Hematopoietic multipotent progenitor cell treated with erythropoietin and hydrocortisone succinate and interleukin-3 and kit ligand, for 4 days (in vitro differentiated cells): ENCODE measurements at regions not wholly inside any gene's neighbourhood (a gene's known extent, or its start where the extent isn't known, plus 50 kb on each side); places are given as distances from the start of the nearest gene placed in this dataset.

Source experiments
- DNase-seq: peaks from one replicate; pipeline ENCODE4 v3.0.0-alpha.2; 2015

DNA sequence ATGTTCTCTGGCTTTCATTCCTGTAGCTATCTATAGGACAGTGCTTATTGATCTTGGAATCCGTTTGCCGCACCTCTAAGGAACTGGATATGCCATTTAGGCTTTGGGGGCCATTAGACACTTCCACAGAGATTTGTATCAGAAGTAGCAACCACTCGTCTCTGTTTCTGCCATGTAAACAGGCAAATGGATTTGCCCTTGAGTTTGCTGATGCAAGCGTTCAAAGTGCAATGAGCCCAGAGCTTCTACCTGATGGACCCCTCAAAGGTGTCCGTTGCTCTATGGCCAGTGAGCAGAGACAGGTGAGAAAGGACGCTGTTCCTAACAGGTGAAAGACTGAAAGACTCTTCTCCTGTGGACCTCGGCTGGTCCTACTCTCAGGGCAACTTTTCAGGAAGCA, 302.9 kb downstream of the ZNF536 start:
- no peak for DNase-seq

DNA sequence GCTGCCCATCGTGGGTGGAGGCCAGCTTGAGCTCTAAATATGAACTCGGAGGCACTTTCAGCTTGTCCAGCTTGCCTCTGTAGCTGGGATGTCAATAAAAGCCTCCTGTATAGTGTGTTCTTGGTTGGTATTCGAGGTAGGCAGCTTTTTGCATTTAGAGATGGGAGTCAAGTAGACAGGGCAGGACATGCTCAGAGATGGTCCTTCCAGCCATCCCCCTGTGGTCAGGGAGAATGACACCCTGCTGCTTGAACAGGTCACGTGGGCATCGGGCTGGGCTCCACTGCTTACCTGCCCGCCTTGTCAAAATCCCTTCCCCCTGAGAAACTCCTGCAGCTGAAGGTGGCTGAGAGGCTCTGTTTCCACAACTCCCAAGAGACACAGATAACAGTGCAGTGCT, 302.5 kb downstream of the ZNF536 start:
- DNase-seq: no peak

DNA sequence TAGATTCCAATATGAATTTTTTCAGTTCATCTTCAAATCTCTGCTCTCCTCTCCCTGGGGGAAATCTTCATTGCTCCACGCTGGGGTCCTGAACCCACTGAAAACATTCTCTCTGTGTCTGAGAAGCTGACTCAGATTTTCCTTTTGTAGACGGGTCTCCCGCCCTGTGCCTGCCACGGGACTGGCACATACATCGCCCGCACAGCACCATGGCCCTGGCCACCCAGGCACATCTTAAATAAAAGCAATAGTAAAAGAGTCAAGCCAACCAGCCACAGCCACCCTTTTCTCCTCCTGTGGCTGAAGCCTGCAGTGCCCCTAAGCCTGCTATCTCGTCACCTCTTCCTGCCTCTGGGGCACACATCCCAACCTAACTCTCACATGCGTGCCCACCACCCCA, 301.2 kb downstream of the ZNF536 start:
- DNase-seq: no peak

DNA sequence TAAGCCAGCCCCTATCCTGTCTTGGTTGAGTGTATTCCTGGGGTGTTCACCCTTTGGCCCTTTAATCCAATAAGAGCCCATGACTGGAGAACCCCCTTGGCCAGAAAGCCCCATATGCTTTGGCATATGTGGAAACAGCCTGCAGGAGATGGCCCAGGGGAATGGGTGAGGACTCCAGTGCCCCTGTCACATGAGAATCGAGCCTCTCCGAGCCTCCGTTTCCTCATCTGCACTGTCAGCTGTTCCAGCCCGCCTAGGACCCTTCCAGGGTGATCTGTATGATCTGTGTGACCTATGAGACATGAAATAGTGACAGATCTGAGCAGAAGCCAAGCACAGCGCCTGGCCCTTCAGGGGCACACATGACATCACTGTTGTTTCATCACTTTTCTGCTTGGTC, 300.7 kb downstream of the ZNF536 start:
- no peak for DNase-seq

DNA sequence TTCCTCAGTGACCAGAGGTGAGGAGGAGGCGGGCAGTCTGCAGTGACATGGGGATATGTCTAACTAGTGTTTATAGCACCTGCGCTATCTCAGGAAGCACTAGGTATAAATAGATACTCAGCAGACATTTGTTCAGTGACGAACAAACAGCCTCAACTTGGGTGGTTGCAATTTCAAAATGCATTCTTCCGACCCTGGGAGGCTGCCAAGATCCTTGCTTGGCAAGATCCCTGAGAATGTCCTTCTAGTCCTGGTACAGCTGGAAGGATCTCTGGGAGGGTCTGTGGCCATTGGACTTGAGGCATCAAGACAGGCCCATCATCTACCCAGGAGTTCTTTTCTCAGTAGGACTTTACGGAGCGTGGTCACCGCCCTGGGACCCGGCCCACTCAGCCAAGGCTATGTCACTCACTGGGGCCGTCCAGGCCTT, 299.5 kb downstream of the ZNF536 start:
- no peak for DNase-seq

DNA sequence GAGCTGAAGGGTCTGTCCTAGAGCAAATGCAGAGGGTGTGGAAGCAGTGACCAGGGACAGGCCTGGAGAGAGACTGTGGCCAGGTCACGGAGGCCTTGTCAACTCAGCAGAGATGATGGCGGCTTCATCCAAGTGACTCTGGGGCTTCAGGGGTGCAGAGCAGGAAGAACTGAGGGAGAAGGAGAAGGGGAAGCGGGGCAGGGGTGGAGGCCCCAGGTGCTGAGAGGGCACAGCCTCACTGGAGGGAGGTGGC, 299.1 kb downstream of the ZNF536 start:
- no peak for DNase-seq

DNA sequence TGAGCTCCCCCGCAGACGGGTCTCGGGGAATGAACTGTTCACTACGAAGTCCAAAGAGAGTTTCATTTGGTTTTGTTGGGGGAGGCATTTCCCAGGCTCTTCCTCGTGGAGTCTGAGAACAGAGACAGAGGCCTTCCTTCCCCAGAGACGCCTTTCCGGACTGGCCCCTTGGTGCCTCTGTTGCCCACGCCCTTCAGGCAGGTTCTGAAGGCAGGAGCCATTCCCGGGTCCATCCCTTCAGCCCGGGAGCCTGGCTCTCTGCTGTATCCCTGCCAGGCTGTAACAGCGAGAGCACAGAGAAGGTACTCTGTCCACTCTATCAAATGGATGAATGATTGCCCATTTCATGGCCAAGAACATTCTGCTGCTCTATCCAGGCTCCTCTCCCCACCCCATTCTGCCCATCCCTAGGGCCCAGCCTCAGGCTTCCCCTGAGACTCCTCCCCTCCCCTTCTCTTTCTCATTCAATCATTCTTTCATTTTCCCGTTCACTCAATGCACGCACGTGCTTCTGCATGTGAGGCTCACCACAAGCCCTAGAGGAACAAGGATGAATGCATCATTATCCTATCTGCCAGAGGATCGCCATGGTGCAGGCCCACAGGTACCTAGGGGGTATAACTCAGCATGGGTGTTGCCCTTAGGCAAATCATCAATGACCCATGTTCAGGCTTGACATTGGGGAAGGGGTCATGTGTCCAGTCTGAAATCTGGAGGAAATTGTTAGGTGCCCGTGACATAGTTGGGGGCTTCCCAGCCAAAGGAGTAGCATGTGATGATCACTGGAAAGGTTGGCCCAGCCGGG, 298.6 kb downstream of the ZNF536 start:
- DNase-seq: no peak

DNA sequence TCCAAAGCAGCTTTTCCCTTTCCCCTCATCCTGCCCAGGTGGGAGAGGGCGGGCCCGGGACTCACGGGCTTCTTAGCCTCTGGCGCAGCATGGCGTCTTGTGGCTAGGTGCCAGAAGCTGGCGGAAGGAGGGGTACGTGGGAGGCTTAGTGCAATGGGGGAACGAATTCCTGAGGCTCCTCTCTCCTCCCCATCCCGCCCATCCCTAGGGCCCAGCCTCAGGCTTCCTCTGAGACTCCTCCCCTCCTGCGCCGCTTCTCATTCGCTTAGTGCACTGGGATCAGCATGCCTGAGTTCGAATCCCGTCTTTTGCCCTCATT, 297.8 kb downstream of the ZNF536 start:
- DNase-seq: no peak

DNA sequence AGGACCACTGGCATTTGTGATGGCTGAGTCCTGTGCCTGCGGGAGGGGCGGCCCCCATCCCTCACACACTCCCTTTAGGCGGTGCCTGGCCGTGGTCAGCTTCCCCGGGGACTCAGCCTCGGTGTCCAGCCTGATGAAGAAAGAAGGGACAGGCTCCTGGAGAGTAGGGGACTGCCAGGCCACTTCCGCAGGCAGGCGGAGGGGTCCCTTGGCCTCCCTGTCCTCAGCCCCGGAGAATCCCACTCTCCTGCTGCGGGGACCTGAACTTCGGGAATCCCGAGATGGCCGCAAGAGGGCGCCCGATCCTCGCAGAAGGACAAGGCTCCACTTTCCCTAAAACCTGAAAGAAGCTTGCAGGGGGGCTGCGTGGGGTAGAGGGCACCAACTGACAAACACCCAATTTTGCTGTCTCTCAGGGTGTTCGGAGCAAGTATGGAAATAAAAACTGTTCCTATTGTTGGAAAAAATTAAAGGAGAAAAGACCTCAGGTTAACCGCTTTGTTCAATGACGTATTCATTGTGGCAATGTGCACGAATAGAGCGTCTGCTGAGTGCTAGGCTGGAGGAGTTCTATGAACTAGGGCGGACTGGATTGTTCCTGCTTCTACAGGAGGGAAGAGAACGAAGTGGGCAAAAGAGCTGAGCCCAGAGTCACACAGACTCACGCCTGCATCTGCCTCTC, 297.3 kb downstream of the ZNF536 start:
- DNase-seq: peak; percentile 63

DNA sequence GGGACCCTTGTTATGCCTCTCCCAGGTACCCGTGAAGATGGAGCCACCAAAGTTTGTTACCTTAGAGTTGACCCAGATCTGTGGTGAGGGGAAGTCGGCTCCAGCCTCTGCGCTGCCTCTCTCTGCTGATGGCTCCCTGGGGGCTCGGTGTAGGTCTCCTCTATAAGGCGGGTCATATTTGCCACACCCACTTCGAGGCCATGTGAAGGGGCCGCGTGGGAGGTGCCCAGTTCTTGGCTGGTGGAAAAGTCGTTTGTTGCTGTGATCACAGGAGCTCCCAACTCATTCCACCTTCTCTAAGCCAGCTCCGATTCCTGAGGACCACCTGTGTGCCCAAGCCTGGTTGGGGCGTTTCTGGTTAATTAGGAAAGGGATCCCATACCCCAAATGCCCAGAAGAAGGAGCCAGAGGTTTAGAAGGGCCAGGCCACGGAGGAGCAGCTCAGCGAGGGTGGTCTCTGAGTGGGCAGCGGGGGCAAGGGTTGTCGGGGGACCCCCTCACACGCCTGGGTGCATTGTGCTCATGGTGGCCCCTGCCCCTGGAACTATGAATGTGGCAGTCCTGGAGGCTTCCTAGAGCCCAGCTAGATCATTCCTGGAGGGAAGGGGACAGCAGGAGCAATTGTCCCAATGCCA, 296.5 kb downstream of the ZNF536 start:
- DNase-seq: no peak

DNA sequence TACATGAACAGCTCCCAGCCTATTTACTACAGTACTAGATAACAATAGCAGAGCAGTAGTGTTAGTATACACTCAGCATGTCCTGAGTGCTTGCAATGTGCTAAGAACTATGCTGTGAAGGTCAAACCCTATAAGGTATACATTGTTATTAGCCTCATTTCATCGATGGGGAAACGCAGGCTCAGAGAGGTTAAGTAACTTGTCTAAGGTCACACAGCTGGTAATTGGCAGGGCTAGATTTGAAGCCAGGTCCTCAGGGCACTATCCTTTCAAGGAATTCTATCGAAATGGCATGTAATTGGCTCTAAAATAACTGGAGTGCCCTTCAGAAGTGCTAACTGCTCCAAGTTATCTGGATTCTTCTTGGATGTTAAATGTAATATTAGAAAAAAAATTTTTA, 295.6 kb downstream of the ZNF536 start:
- no peak for DNase-seq

DNA sequence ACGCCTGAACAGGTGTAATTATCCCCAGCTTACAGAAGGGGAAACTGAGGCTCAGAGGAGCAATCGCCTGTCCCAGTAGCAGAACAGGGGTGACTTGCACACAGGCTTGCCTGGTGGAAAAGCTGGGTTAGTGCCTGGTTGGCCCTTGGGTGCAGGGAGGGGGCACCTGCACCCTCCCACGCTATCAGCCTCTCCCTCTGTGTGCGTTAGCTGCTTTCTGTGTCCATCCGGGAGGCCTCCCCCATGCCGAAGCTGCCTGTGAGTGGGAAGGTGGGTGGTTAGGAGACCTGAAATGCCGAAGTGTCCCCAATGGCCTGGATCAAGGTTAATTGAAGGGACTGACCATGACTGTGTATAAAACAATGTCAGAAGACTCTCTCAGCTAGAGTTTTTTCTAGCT, 295.0 kb downstream of the ZNF536 start:
- no peak for DNase-seq

DNA sequence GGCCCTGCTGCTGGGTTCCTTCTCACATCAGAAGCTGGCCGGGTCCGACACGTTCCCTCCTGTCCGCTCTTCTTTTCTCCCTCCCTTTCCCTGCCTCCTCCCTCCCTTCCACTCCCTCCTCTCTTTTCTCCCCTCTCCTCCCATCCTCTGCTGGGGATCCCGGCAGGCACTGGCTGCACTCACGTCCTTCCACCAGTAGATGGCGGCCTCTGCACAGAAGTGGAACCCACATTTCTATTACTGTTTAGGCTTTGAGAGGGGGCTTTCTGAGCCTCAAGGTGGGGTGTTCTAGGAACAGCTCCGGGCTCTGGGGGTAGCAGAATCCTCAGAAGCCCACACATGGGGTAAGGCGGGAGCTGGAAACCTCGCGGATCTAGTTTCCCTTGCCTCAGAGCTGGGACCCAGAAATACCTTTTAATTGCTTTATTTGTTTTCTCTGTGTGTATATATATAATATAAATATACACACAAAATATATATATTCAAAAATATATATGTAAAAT, 294.2 kb downstream of the ZNF536 start:
- peak; percentile 56 for DNase-seq

DNA sequence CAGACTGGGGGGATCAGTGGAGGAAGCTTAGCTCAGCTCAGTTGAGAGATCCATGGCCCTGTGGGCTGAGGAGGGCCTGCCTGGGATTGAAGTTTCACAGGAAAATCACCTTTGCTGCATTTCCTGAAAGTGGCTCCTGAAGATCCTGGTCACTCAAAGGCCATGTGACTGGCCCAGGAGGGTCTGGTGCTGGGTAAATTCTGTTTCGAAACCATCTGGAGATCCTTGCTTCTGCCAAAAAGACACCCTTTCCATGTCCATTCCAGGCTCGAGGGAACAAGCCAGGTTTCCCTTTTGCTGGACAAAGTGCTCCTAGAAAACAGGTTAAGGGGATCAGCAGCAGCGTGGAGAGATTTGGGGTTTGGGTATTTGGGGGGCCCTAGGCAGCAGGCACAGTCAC, 293.3 kb downstream of the ZNF536 start:
- DNase-seq: no peak

DNA sequence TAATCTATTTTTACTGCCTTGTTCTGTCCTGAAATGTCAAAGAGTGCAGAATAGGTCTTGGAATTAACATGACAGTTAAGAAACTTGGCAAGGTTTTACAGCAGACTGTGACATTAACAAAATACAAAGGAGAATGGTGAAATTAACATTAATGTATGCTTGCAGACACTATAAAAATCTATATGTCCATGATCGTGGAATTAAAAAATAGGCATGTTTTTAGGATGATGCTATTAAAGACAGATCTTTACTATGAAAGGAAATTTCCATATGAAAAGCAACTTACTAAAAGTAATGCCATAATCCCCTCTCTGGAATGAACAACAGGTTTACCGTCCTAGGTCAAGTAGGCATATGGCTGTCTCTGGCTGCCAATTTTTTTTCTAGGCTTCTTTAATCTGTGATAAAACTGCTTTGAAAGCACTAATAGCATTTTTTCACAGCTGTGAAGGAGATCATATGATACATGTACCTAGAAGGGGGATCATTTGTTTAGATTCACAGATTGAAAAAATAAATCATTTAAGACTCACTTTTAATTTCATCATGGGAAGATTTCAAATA, 291.5 kb downstream of the ZNF536 start:
- no peak for DNase-seq

DNA sequence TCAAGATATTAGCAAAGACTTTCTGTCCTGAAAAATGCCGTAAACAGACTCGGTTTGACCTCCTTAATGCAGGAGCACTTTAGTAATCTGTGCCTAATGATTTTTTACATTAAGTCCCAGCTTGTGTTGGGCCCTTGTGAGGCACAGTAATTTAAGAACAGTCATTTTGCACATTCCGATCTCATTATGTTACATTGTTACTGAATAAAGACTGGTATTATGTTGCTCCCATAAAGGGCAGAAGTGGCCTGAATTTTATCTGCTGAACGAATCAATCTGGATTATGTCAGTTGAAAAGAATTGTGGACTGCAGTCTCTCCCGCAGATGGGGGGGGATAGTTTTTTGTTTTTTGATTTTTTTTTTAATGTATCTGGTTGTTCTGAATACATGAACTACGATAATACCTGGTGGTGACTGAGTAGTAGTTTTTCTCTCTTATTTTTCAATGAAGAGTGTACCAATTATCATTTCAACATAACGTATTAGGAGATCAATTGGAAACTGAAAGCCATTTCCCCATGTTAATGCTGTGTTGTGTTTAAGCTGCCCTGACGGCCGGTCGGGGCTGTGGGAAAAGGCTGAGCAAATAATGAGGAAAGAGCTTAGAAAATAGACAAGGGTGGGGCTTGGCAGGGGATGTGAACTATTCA, 290.2 kb downstream of the ZNF536 start:
- DNase-seq: no peak

DNA sequence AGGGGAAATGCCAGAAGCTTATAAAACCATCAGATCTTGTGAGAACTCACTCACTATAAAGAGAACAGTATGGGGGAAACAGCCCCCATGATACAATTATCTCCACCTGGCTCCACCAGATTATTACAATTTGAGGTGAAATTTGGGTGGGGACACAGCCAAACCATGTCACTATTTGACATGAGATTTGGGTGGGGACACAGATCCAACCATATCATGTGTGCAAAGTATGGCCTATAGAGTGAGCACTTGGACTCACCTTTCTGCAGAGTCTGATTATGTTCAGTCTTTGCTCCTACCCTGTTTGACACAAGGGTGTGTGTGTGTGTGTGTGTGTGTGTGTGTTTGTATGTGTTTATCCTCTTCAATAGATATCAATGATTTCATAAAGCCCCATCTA, 287.5 kb downstream of the ZNF536 start:
- no peak for DNase-seq

DNA sequence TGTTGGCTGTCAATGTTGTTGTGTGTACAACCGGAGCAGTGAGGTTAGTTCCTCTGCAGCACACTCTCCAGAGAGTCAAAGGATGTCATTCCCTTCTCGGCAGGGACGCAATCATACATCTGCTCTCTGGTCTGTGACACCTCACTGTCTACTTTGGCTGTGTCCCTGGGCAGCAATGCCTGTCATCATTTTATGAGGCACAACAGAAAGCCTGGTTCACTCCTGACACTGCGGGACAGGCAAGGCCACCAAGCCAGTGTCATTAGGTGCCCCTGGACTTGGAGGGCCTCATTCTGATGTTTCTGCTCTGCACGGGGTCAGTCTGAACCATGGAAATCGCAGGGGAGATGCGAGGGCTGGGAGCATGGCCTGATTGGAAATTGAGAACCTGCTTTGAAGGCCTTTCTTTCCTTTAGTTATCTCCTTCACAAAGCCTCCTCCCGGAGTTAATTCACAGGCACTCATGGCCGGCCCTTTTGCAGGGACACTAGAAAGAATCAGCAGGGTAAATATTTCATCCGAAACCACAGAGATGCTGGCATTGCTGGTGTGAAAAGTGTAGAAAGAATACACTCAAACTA, 284.4 kb downstream of the ZNF536 start:
- no peak for DNase-seq

DNA sequence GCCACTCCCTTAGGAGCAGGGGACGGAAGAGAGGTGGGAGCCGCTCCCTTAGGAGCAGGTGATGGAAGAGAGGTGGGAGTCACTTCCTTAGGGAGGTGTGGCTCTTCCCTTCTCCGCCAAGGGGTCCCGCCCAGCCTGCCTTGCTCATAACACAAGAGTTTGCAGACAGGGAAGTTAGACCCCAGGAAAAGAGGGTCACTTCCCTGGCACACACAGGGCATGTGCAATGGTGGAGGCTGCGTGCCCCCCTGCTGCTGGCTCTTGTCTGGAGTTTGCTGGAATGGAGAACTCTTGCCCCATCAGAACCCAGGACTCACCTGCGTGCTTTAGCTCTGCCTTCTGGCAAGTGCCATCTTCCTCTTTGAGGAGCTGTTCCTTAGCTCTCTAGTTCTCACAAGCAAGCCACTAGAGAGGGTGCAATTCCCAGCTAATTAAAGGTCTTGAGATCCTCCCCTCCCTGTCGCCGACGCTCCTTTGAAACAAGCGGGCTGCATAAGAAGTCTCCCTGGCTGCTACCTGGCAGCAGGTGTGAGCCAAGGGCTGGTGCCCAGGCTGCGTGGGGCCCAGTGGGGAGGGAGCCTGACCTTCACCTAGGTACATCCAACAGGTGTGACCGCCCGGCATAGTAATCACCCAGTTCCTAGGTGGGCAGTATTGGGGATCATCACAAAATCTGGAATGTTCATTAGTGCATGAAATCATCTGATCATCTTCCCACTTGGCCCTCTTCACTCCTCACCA, 281.6 kb downstream of the ZNF536 start:
- DNase-seq: no peak

DNA sequence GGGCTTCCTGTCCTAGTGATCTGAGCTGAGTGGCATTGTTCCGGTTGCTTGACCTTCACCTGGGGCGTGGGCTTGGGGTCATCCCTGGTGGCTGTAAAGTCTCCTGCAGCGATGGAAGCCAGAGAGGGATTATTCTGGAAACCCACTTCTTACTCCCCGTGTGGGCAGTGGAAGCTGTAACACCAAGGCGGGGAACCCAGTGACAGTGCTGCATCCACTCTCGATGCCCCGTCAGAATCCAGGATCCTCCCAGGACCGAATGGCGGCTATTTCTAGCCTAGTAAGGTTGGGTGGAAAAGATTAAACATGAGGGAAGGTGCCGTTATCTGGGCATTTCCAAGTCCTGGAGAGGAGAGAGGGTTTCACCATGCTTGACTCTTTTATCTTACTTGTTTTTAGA, 280.6 kb downstream of the ZNF536 start:
- no peak for DNase-seq

DNA sequence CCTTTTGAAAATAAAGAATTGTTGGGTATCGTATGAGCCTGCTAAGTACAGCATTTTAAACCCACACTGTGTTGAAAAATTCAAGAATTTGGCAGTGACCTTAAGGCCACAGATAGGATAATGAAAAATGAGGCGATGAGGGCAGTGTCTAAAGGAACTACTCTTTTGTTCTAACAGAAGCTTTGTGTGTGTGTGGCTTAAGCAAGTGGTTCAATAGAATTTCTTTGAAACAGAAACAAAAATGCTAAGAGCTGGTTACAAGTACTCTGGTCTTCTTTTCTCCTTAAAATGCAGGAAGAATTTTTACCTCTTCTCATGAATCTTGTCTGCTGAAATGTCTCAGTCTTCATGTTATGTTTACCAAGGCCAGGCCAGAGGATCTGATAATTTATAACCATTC, 279.5 kb downstream of the ZNF536 start:
- no peak for DNase-seq

DNA sequence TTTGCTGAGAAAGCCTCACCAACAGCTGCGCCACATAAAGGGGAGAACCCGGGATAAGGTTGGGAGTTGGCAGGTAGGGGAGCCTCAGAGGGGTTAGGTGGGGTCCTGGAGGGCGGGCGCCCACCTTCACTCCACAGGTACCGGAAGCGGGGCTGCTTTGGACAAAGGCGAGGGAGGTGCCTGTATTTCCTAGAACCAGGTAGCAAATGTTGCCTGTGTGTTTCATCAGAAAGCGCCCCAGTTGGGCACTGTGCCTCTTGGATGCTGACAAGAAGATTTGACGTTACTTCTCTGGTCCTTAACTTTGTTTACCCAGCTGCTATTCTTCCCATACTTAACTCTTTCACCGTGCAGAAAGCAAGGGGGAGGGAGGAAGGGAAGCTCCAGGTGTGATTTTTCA, 278.9 kb downstream of the ZNF536 start:
- DNase-seq: no peak
